Peyer's patch (tissue), 4 donors: ENCODE measurements at regions not wholly inside any gene's neighbourhood (a gene's known extent, or its start where the extent isn't known, plus 50 kb on each side); places are given as distances from the start of the nearest gene placed in this dataset.

Source experiments
- DNase-seq, 3 donors: peaks; one replicate each; pipeline ENCODE4 v3.0.0-alpha.2; 2017 to 2019
- H3K27ac ChIP-seq, 4 donors: fragments of 200-600 bp; sonication (generic); one replicate each; pipeline ENCODE4 v1.5.1; 2016 to 2019
- H3K27me3 ChIP-seq, 2 donors: fragments of 200-600 bp; sonication (generic); one replicate each; pipeline ENCODE4 v1.5.1; 2019
- H3K36me3 ChIP-seq, 3 donors: fragments of 200-600 bp; sonication (generic); one replicate each; pipeline ENCODE4 v1.5.1; 2016 to 2019
- H3K4me1 ChIP-seq, 4 donors: fragments of 200-600 bp; sonication (generic); one replicate each; pipeline ENCODE4 v1.5.1; 2016 to 2019
- H3K4me3 ChIP-seq, 4 donors: fragments of 200-600 bp; sonication (generic); 1 replicate in 3 of 4; 2 replicates in 1 of 4; pipeline ENCODE4 v1.5.1; 2016 to 2019; ENCODE audit warnings: mild to moderate bottlenecking in 1 of 4
- H3K9me3 ChIP-seq, 4 donors: fragments of 200-600 bp; sonication (generic); one replicate each; pipeline ENCODE4 v1.5.1; 2016 to 2019; ENCODE audit warnings: mild to moderate bottlenecking in 1 of 4
- POLR2A ChIP-seq, 2 donors: fragments of 450-650 bp; IDR thresholded peaks; one replicate each; pipeline ENCODE4 v1.5.1; 2017; ENCODE audit warnings: antibody characterized with exemption in 2 of 2, mild to moderate bottlenecking in 2 of 2, moderate library complexity in 2 of 2
- TF ChIP-seq, protein P1 (sequence below), 6 experiments: fragments of 450-650 bp in 4 of 6; fragments of 200-600 bp in 2 of 6; sonication (generic) in 1 of 6; IDR thresholded peaks; one replicate each; pipeline ENCODE4 v1.5.1; 2017 to 2019; ENCODE audit warnings: antibody characterized with exemption in 6 of 6, mild to moderate bottlenecking in 3 of 6, moderate library complexity in 1 of 6

DNA sequence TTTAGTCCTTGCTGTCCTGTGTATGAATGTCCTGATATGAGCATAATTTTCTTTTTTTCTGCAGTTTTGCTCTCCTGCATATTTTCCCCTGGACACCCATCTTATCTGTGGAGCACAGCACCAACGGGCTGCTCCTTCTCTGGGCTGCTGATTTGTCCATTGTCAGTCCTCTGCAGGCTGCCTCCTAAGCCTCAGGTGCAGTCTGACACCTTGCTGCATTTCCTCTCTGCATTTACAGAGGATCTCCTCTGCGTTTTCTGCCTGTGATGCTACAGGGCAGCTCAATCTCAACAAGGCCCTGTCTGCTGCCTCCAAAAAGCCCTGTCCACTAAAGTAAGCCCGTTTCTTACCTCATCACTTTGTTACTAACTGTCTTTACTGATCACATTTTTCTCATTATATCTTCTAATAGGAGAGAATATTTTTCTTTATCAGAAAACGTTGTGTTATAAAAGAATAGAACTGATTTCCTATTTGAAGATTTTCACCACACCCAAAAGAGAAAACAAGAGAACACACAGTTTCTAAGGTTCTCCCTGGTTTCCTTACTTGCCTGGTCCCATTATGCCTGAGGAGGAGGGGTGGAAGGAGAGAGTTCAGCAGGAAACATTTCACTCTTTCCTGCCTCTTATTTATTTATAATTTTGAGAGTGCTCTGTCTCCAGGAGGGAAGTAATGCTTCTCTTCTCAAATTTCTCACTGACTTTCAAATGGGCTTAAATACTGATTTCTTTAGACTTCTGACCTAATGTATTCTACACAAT is 65.6 kb upstream of the TDRD3 start:
- Histone ChIP-seq H3K27me3 (no peaks in the 10 kb centered on the region), H3K36me3 (no peaks in the 10 kb centered on the region), H3K9me3 (no peaks in the 10 kb centered on the region), H3K4me1 (peaks cover 0 to 4% (median 0%) of the 10 kb centered on the region in 4 donors), H3K27ac (no peak overlapping the region), H3K4me3 (no peak overlapping the region)
- no peak for DNase-seq
- TF ChIP-seq POLR2A (IDR thresholded peaks at IDR 0.05), result no peak
- TF ChIP-seq, protein P1, sequence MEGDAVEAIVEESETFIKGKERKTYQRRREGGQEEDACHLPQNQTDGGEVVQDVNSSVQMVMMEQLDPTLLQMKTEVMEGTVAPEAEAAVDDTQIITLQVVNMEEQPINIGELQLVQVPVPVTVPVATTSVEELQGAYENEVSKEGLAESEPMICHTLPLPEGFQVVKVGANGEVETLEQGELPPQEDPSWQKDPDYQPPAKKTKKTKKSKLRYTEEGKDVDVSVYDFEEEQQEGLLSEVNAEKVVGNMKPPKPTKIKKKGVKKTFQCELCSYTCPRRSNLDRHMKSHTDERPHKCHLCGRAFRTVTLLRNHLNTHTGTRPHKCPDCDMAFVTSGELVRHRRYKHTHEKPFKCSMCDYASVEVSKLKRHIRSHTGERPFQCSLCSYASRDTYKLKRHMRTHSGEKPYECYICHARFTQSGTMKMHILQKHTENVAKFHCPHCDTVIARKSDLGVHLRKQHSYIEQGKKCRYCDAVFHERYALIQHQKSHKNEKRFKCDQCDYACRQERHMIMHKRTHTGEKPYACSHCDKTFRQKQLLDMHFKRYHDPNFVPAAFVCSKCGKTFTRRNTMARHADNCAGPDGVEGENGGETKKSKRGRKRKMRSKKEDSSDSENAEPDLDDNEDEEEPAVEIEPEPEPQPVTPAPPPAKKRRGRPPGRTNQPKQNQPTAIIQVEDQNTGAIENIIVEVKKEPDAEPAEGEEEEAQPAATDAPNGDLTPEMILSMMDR (IDR thresholded peaks at IDR 0.05), result no peak

DNA sequence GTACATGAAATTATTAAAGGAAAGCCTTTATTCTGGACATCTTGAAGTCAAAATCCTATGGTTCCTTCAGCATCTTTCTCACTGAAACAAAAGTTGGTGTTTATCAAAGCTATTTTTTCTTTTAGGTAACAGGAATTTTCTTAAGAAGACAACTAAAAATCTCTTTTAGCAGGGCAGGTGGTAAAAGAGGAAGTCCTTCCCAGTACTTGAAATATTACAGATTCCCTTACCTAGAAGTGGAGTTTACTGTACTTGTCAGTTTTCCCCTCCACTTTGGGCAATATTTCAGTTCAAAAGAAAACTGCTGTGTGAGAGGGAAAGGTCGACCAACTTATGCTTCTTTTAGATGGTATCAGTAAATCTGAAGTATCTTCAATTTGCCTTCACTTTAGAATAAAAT is 64.3 kb upstream of the TDRD3 start:
- no peaks in the 10 kb centered on the region for H3K27me3 ChIP-seq
- H3K36me3 ChIP-seq, result no peaks in the 10 kb centered on the region
- H3K9me3 ChIP-seq, result no peaks in the 10 kb centered on the region
- no peak overlapping the region for H3K4me3 ChIP-seq
- H3K27ac ChIP-seq, result no peak overlapping the region
- no peaks in the 10 kb centered on the region for H3K4me1 ChIP-seq
- no peak for TF ChIP-seq POLR2A (IDR thresholded peaks at IDR 0.05)
- TF ChIP-seq, protein P1 (IDR thresholded peaks at IDR 0.05), result no peak
- no peak for DNase-seq

DNA sequence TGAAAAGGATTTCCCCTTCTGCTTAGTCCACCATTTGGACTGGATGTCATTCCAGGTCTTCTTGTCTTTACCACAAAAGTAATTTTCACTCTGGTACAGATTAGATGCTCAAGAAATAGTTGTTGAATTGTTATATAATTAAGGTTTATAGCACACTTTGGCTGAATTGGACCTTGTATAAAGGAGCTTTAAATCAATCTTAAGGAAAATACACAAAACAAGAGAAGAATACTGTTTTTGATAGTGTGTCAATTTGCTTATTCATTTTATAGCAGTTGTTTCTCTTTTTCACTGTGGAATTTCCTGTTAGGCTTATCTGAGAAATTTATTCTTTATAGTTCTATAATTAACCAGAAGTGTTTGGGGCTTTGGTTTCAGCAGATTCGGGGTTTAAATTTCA is 62.7 kb upstream of the TDRD3 start:
- Histone ChIP-seq H3K36me3 (no peaks in the 10 kb centered on the region), H3K9me3 (no peaks in the 10 kb centered on the region), H3K27me3 (no peaks in the 10 kb centered on the region), H3K4me1 (no peaks in the 10 kb centered on the region), H3K4me3 (no peak overlapping the region), H3K27ac (no peak overlapping the region)
- no peak for DNase-seq
- no peak for TF ChIP-seq POLR2A (IDR thresholded peaks at IDR 0.05)
- TF ChIP-seq, protein P1 (IDR thresholded peaks at IDR 0.05), result no peak

DNA sequence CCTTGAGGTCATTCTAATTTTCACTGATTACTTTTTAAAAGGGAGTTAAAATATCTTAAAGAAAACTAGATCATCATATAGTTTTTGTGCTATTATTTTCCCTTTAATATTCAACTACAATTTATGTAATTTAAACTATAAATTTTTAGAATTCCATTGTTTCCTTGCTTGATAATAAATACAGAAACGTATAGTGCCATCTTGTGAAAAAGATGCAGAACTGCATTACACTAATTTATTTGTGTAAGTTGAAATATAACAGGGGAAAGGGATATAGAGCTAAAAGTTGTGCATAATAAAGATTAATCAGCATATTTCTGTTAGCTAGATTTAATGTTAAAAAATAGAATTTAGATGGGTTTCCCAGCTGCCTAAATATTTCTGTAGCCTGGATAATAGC is 61.5 kb upstream of the TDRD3 start:
- no peaks in the 10 kb centered on the region for H3K9me3 ChIP-seq
- H3K27ac ChIP-seq, result no peak overlapping the region
- TF ChIP-seq, protein P1 (IDR thresholded peaks at IDR 0.05), result peak in 4 of 6 experiments; percentile 51 to 62 (median 58)
- no peak for TF ChIP-seq POLR2A (IDR thresholded peaks at IDR 0.05)
- no peak for DNase-seq
- H3K4me1 ChIP-seq, result no peaks in the 10 kb centered on the region
- no peaks in the 10 kb centered on the region for H3K27me3 ChIP-seq
- H3K36me3 ChIP-seq, result no peaks in the 10 kb centered on the region
- H3K4me3 ChIP-seq, result no peak overlapping the region

DNA sequence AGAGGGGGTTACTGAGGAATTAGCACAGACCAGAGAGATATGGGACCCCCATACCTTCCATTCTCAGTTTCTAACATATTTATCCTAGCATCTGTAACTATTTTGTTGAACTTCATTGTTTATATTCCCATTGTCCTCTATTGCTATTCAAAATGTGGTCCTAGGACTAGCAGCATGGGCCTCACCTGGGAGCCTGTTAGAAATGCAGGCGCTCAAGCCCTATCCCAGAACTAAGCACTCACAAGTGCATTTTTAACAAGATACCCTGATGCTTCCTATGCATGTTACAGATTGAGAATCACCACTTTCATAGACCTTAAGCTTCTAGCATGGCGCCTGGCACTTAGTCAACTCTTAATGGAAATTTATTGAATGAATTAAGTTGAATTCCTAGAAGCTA is 58.3 kb upstream of the TDRD3 start:
- DNase-seq, result no peak
- no peaks in the 10 kb centered on the region for H3K36me3 ChIP-seq
- TF ChIP-seq, protein P1 (IDR thresholded peaks at IDR 0.05), result no peak
- TF ChIP-seq POLR2A (IDR thresholded peaks at IDR 0.05), result no peak
- H3K9me3 ChIP-seq, result no peaks in the 10 kb centered on the region
- H3K4me3 ChIP-seq, result no peak overlapping the region
- H3K27me3 ChIP-seq, result no peaks in the 10 kb centered on the region
- no peaks in the 10 kb centered on the region for H3K4me1 ChIP-seq
- H3K27ac ChIP-seq, result no peak overlapping the region
